Right atrium auricular region (tissue), 2 donors: ENCODE measurements at regions not wholly inside any gene's neighbourhood (a gene's known extent, or its start where the extent isn't known, plus 50 kb on each side); places are given as distances from the start of the nearest gene placed in this dataset.

Experiments used
- DNase-seq: peaks from one replicate; pipeline ENCODE4 v3.0.0-alpha.2; 2019; ENCODE audit warnings: low spot score
- H3K27ac ChIP-seq, 2 donors: fragments of 200-600 bp; sonication (generic); 1 replicate in 1 of 2; 2 replicates in 1 of 2; pipeline ENCODE4 v1.5.1; 2016 to 2019
- H3K27me3 ChIP-seq, 2 donors: fragments of 200-600 bp; sonication (generic); one replicate each; pipeline versions ENCODE4 v1.5.1 to v1.6.0; 2017 to 2019
- H3K36me3 ChIP-seq: fragments of 200-600 bp; sonication (generic); one replicate; pipeline ENCODE4 v1.5.1; 2016
- H3K4me1 ChIP-seq, 2 donors: fragments of 200-600 bp; sonication (generic); one replicate each; pipeline versions ENCODE4 v1.5.1 to v1.6.0; 2017 to 2019
- H3K4me3 ChIP-seq, 2 donors: fragments of 200-600 bp; sonication (generic); 1 replicate in 1 of 2; 2 replicates in 1 of 2; pipeline ENCODE4 v1.5.1; 2017 to 2019; ENCODE audit warnings: mild to moderate bottlenecking in 1 of 2, moderate library complexity in 1 of 2
- H3K9me3 ChIP-seq, 2 donors: fragments of 200-600 bp; sonication (generic); one replicate each; pipeline ENCODE4 v1.5.1; 2019
- TF ChIP-seq, protein P1 (sequence below), 2 donors: fragments of 200-600 bp; sonication (generic); IDR thresholded peaks; one replicate each; pipeline ENCODE4 v1.5.1; 2019; ENCODE audit warnings: antibody characterized with exemption in 2 of 2

DNA sequence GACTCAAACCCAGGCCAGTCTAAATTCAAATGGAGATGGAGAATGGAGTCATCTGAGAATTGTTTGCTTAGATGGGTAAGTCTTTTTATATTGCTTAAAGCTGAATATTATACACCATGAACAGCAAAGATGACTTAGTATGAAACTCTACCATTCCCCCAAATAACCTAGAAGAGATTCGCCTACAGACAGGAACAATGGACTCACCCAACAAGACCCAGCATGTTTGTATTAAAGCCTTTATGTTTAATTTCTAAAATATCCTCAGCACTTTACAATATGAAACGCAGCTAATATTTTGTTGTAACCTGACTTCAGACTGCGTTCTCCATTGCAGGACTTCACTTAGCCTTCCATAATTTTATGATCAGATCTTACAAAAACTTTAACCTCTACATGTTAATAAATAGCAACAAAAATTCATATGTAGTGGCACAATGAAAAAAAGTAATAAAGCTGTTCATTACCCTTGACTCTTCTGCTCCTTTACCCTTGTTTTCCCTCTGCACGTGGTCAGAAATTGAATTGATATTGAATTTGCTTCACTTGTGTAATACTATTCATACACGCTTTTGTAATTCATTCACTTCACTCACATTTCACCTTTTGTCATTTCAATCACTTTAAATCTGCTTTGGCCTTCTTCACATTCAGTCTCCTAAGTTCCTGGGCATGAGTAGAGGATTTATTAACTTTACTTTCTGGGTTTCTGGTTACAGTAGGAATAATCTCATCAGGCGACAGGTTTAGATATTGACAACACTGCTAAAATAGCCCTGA, 177.3 kb upstream of the PTBP2 start:
- no peaks in the 10 kb centered on the region for H3K36me3 ChIP-seq
- no peak overlapping the region for H3K27ac ChIP-seq
- peaks cover 0 to 8% of the 10 kb centered on the region in 2 donors for H3K4me1 ChIP-seq
- TF ChIP-seq, protein P1, sequence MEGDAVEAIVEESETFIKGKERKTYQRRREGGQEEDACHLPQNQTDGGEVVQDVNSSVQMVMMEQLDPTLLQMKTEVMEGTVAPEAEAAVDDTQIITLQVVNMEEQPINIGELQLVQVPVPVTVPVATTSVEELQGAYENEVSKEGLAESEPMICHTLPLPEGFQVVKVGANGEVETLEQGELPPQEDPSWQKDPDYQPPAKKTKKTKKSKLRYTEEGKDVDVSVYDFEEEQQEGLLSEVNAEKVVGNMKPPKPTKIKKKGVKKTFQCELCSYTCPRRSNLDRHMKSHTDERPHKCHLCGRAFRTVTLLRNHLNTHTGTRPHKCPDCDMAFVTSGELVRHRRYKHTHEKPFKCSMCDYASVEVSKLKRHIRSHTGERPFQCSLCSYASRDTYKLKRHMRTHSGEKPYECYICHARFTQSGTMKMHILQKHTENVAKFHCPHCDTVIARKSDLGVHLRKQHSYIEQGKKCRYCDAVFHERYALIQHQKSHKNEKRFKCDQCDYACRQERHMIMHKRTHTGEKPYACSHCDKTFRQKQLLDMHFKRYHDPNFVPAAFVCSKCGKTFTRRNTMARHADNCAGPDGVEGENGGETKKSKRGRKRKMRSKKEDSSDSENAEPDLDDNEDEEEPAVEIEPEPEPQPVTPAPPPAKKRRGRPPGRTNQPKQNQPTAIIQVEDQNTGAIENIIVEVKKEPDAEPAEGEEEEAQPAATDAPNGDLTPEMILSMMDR (IDR thresholded peaks at IDR 0.05) = no peak
- no peak overlapping the region for H3K4me3 ChIP-seq
- H3K27me3 ChIP-seq = no peaks in the 10 kb centered on the region
- H3K9me3 ChIP-seq = no peaks in the 10 kb centered on the region
- no peak for DNase-seq

DNA sequence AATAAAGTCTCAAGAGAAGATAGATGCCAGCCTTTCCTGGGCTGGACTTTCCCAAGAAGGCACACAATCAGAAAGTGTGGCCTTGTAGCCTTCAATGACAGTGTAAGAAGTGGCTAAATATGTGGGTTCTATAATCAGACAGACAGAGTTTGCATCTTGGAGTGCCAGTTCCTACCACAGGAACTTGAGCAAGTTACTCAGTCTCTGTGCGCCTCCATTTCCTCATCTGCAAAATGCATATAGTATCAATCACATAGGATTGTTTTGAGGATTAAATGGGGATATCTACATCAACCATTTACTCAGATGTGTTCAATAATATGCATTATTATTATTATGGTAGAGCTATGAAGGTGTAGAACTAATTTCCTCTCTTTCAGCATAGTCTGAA, 176.8 kb upstream of the PTBP2 start:
- Histone ChIP-seq H3K4me1 (peaks cover 0 to 2% of the 10 kb centered on the region in 2 donors), H3K9me3 (no peaks in the 10 kb centered on the region), H3K36me3 (no peaks in the 10 kb centered on the region), H3K27me3 (no peaks in the 10 kb centered on the region), H3K4me3 (no peak overlapping the region), H3K27ac (no peak overlapping the region)
- DNase-seq = no peak
- TF ChIP-seq, protein P1 (IDR thresholded peaks at IDR 0.05) = no peak

DNA sequence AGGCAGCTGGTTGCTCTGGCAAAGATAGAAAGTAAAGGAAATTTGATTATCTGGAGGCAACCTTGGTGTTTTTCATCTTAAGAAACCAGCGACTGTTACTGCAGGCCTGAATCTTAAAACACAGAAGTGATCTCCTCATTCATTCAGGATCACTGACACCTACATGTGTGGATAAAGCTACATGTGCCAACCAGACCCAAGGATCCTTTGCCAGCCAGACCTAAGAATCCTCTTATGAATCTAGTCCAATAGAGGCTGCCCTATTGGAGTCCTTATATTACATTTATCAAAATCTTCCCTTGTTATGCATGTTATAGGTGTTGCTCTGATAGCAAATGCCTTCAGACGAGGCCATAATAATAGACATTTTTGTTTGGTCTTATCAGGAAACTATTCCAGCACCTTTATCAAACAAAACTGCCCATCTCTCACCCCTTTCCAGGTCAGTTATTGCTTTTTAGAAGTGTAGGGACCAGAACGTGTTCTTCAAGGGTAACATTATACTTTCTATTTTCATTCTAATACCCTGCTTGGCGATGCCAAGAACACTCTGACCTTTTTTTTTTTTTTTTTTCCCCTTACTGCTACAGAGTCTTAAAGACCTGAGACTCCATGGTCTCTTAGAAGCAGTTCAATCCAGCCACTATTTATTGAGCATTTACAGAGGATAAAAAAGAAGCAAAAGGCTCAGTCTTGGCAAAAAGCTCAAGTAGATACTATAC, 175.5 kb upstream of the PTBP2 start:
- no peaks in the 10 kb centered on the region for H3K36me3 ChIP-seq
- H3K27me3 ChIP-seq = no peaks in the 10 kb centered on the region
- no peak overlapping the region for H3K27ac ChIP-seq
- no peaks in the 10 kb centered on the region for H3K9me3 ChIP-seq
- DNase-seq = no peak
- no peaks in the 10 kb centered on the region for H3K4me1 ChIP-seq
- TF ChIP-seq, protein P1 (IDR thresholded peaks at IDR 0.05) = no peak
- H3K4me3 ChIP-seq = no peak overlapping the region

DNA sequence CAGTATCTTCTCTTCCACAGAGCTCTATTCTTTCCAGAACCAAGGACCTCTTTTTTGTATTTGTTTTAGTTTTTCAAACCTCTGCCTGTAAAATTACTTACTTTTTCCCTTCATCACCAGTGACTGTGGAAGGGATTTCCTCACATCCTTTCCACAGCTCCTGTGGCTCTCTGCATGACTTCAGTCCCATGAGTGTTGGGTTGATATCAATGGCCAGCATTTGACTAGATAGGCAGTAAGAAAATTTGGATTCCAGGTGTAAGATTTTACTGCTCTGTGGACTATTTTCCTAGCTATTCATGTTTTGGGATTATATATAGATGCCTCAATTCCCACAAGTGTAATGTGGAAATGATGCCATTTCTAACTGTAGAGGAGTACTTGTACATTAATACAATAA, 171.5 kb upstream of the PTBP2 start:
- H3K4me1 ChIP-seq = no peaks in the 10 kb centered on the region
- TF ChIP-seq, protein P1 (IDR thresholded peaks at IDR 0.05) = no peak
- no peak overlapping the region for H3K4me3 ChIP-seq
- no peaks in the 10 kb centered on the region for H3K27me3 ChIP-seq
- DNase-seq = no peak
- H3K36me3 ChIP-seq = no peaks in the 10 kb centered on the region
- no peaks in the 10 kb centered on the region for H3K9me3 ChIP-seq
- no peak overlapping the region for H3K27ac ChIP-seq

DNA sequence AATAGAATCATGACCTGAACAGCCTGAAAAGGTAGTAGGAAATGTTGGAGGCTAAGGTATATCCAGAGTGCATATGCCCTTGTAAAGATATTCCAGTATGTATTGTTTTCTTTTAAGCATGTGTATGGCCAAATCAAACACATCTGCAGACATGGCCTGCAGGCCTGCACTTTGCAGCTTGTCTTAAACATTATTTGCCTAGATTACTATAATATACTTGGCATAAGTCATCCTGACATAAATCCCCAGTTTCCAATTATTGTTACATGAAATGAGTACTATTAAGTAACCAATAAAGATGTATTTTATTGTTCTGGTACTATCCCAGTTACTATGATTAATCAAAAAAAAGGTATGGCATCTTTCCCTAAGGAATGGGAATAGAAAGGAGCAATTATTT, 169.1 kb upstream of the PTBP2 start:
- TF ChIP-seq, protein P1 (IDR thresholded peaks at IDR 0.05) = no peak
- H3K27me3 ChIP-seq = no peaks in the 10 kb centered on the region
- H3K36me3 ChIP-seq = no peaks in the 10 kb centered on the region
- H3K27ac ChIP-seq = no peak overlapping the region
- no peaks in the 10 kb centered on the region for H3K4me1 ChIP-seq
- no peaks in the 10 kb centered on the region for H3K9me3 ChIP-seq
- no peak overlapping the region for H3K4me3 ChIP-seq
- no peak for DNase-seq
